ENCODE measurements at regions not wholly inside any gene's neighbourhood (a gene's known extent, or its start where the extent isn't known, plus 50 kb on each side); places are given as distances from the start of the nearest gene placed in this dataset.

DNA sequence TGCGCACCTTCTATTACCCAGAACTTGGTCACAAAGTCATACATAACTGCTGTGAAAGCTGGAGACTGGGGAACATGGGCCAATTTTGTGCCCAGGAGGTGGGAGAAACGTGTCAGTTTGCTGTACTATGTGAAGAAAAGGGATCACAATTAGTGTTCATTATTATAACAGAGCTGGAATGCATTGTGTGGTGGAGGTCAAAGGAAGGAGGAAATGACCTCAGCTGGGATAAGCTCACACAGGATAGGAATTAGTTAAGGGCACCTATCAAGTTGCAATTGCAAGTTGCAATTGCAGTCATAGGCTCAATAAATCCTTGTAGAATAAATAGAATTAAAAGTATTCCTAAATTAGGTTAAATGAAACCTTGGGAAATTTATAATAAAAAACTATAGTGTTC lies 103.9 kb upstream of the OBI1 start:
- H3K4me3 Mint-ChIP-seq, result no peak overlapping the region
- DNase-seq (ENCODE audit: low read depth, low spot score), result no peak
- H3K27me3 Mint-ChIP-seq (ENCODE audit: low read depth), result no peaks in the 10 kb centered on the region
- TF ChIP-seq, protein P1, sequence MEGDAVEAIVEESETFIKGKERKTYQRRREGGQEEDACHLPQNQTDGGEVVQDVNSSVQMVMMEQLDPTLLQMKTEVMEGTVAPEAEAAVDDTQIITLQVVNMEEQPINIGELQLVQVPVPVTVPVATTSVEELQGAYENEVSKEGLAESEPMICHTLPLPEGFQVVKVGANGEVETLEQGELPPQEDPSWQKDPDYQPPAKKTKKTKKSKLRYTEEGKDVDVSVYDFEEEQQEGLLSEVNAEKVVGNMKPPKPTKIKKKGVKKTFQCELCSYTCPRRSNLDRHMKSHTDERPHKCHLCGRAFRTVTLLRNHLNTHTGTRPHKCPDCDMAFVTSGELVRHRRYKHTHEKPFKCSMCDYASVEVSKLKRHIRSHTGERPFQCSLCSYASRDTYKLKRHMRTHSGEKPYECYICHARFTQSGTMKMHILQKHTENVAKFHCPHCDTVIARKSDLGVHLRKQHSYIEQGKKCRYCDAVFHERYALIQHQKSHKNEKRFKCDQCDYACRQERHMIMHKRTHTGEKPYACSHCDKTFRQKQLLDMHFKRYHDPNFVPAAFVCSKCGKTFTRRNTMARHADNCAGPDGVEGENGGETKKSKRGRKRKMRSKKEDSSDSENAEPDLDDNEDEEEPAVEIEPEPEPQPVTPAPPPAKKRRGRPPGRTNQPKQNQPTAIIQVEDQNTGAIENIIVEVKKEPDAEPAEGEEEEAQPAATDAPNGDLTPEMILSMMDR (conservative IDR thresholded peaks at IDR 0.05), result no peak
- H3K9me3 Mint-ChIP-seq, result peaks cover 2% of the 10 kb centered on the region
- H3K36me3 Mint-ChIP-seq (ENCODE audit: low read depth), result no peaks in the 10 kb centered on the region
- H3K4me1 Mint-ChIP-seq, result peaks cover 4% of the 10 kb centered on the region
- no peak overlapping the region for H3K27ac Mint-ChIP-seq (ENCODE audit: unreplicated experiment)

DNA sequence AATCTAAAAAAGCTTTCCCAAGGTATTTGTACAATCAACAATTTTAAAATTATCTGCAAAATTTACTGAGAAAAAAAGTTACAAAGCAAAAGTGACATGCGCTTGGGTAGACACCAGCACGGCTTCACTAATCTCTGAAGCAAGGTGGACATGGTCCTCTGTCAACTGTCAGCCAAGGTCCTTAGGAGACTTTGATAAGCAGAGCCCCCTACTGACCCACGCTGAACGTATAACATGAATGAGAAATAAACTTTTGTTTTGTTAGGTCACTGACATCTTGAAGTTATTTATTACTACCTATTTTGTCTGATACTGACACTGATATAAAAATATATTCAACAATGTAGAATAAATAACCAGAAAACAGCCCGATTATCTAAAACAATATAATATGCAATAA lies 100.7 kb upstream of the OBI1 start:
- TF ChIP-seq, protein P1 (conservative IDR thresholded peaks at IDR 0.05), result no peak
- Mint-ChIP-seq H3K4me1 (peaks cover 4% of the 10 kb centered on the region), H3K36me3 (ENCODE audit: low read depth) (no peaks in the 10 kb centered on the region), H3K4me3 (no peak overlapping the region), H3K27ac (ENCODE audit: unreplicated experiment) (no peak overlapping the region), H3K27me3 (ENCODE audit: low read depth) (no peaks in the 10 kb centered on the region), H3K9me3 (peaks cover 2% of the 10 kb centered on the region)
- DNase-seq (ENCODE audit: low read depth, low spot score), result no peak

DNA sequence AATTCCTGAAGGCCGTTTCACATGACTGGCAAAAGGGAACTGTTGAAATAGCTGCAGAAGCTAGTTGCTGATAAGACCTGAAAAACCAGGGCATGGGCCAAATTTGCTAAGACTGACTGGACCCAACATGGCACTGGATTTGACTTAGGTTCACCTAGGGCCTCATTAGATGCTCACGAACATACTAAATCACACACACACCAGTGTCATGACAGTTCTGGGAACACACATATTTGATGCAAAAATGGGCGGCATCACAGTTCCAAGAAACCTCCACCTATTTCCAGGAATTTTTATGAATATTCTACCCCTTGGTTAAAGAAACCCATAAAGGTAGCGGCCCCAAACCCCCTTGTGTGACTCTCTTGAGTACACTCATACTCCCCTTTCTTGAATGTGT lies 99.6 kb upstream of the OBI1 start:
- H3K9me3 Mint-ChIP-seq, result peaks cover 2% of the 10 kb centered on the region
- peaks cover 4% of the 10 kb centered on the region for H3K4me1 Mint-ChIP-seq
- H3K27ac Mint-ChIP-seq (ENCODE audit: unreplicated experiment), result no peak overlapping the region
- no peak for DNase-seq (ENCODE audit: low read depth, low spot score)
- TF ChIP-seq, protein P1 (conservative IDR thresholded peaks at IDR 0.05), result no peak
- H3K36me3 Mint-ChIP-seq (ENCODE audit: low read depth), result no peaks in the 10 kb centered on the region
- no peaks in the 10 kb centered on the region for H3K27me3 Mint-ChIP-seq (ENCODE audit: low read depth)
- H3K4me3 Mint-ChIP-seq, result no peak overlapping the region

DNA sequence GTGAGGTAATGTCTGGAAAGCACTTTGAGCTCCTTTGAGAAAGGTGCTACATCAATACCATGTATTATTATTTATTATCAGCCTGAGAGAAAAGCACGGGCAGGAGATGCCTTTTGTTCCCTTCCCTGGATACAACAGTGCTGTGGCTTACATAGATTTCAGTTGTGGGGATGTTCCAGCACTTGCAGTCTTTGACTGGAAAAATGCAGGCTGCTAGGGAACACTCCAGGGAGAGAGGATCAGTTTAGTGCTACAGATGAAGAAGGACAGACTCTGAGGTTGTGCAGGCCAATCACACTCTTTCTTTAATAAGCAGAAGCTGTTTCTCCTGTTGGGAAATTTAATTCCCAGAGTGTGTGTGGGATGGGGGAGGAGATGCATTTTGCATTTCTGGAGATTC lies 94.5 kb upstream of the OBI1 start:
- TF ChIP-seq, protein P1 (conservative IDR thresholded peaks at IDR 0.05), result no peak
- H3K27me3 Mint-ChIP-seq (ENCODE audit: low read depth), result peaks cover 2% of the 10 kb centered on the region
- no peak overlapping the region for H3K4me3 Mint-ChIP-seq
- H3K27ac Mint-ChIP-seq (ENCODE audit: unreplicated experiment), result no peak overlapping the region
- no peaks in the 10 kb centered on the region for H3K9me3 Mint-ChIP-seq
- DNase-seq (ENCODE audit: low read depth, low spot score), result no peak
- no peaks in the 10 kb centered on the region for H3K4me1 Mint-ChIP-seq
- H3K36me3 Mint-ChIP-seq (ENCODE audit: low read depth), result no peaks in the 10 kb centered on the region

DNA sequence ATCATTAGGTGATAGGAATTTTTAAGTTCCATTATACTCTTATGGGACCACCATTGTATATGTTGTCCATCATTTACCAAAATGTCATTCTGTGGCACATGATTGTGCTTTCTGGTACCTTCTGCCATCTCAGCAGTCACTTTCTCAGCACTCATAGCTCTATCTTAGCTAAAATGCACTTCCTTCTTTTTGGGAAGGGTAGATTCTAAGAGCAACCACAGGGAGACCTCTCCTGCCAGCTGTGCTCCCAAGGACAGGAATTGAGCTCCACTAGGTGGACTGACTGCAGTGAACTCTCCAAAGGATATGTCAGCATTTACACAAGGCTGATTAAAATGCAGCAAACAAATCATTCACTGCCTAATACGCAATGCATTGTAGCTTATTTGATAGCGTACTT lies 91.8 kb upstream of the OBI1 start:
- no peak overlapping the region for H3K27ac Mint-ChIP-seq (ENCODE audit: unreplicated experiment)
- DNase-seq (ENCODE audit: low read depth, low spot score), result no peak
- H3K4me3 Mint-ChIP-seq, result no peak overlapping the region
- H3K4me1 Mint-ChIP-seq, result no peaks in the 10 kb centered on the region
- peaks cover 4% of the 10 kb centered on the region for H3K27me3 Mint-ChIP-seq (ENCODE audit: low read depth)
- TF ChIP-seq, protein P1 (conservative IDR thresholded peaks at IDR 0.05), result no peak
- no peaks in the 10 kb centered on the region for H3K36me3 Mint-ChIP-seq (ENCODE audit: low read depth)
- peaks cover 5% of the 10 kb centered on the region for H3K9me3 Mint-ChIP-seq

DNA sequence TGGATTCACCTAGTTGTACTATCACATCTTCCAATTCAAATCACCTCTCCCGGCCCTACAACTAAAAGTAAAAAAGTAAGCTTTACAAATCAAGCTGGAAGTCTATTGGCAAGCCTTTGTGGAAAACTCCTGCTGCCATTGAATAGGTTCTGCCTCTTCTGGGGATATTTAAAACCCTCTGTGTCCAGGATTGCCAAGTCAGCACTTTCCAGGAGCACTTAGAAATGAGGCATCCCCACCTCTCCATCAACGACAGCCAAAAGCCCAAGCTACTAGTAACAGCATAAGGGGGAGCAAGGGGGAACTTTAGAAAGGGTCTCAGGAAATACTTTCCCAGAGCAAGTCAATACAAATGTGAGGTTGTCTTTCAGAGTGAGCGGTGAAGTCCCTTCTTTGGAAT lies 85.0 kb upstream of the OBI1 start:
- no peaks in the 10 kb centered on the region for H3K4me1 Mint-ChIP-seq
- H3K9me3 Mint-ChIP-seq, result peaks cover 5% of the 10 kb centered on the region
- no peak for DNase-seq (ENCODE audit: low read depth, low spot score)
- peaks cover 5% of the 10 kb centered on the region for H3K27me3 Mint-ChIP-seq (ENCODE audit: low read depth)
- H3K36me3 Mint-ChIP-seq (ENCODE audit: low read depth), result no peaks in the 10 kb centered on the region
- no peak overlapping the region for H3K4me3 Mint-ChIP-seq
- TF ChIP-seq, protein P1 (conservative IDR thresholded peaks at IDR 0.05), result no peak
- no peak overlapping the region for H3K27ac Mint-ChIP-seq (ENCODE audit: unreplicated experiment)
